ENCODE measurements at regions not wholly inside any gene's neighbourhood (a gene's known extent, or its start where the extent isn't known, plus 50 kb on each side); places are given as distances from the start of the nearest gene placed in this dataset.

DNA sequence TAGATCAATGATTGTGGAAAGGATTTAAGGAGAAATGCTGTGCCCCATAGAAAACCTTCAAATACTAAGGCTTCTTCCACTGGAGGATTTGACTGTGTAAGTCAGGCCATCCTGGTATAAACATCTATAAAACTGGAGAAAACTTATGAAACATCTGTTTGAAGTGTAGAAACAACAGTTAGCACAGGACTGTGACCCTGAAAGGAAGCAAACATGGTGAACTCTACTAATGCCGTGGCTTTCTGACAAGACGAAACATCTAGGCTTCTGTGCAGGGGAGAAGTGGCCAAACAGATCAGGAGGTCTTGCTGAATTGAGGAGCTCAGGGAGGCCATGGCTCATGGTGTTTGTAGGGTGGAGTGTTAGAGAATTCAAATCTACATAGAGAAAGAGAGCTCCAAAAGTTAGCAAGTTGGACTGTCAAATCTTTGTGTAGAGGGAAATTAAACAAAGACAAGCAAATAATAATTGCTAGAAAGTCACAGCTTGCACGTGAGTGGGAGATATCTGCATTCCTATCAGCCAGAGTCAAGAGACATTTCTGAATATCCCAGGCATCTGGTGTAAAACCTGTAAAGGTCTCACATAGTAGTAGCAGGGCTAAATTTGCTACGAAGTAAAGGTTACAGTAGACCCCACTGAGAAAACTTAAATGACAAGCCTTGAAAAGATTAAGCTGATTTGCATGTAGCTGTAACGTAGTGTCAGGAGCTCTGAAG, 566.8 kb upstream of the B3GALT2 start:
- DNase-seq (ENCODE audit: insufficient read length, low spot score) = no peak
- FAIRE-seq = no peak

DNA sequence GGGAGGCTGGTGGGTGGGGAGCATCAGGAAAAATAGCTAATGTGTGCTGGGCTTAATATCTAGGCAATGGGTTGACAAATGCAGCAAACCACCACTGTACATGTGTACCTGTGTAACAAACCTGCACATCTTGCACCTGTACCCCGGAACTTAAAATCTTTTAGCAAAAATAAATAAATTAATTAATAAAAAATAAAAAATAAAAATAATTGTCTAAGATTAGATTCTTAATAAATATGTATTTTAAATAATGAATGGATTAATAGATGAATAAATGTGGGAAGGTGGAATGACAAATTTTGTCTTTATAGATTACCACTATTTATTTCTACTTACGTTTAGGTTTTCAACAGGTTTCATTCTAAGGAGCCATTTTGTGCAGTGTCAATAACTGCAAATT, 563.5 kb upstream of the B3GALT2 start:
- FAIRE-seq (no peak), DNase-seq (ENCODE audit: insufficient read length, low spot score) (no peak)

DNA sequence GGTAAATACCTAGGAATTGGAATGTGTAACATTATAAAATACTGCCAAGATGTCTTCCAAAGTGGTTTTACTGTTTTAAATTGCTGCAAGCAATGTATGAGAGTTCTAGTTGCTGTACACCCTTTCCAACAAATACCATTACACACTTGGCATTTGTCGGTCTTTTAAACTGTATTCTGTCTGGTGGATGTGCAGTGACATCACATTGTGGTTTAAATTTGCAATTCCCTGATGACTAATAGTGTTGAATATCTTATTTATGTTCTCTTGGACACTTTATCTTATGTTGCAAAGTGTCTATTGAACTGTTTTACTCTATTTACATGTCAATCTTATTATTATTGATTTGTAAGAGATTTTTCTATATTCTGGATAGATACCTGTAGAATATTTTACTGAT, 561.2 kb upstream of the B3GALT2 start:
- no peak for DNase-seq (ENCODE audit: insufficient read length, low spot score)
- FAIRE-seq = no peak

DNA sequence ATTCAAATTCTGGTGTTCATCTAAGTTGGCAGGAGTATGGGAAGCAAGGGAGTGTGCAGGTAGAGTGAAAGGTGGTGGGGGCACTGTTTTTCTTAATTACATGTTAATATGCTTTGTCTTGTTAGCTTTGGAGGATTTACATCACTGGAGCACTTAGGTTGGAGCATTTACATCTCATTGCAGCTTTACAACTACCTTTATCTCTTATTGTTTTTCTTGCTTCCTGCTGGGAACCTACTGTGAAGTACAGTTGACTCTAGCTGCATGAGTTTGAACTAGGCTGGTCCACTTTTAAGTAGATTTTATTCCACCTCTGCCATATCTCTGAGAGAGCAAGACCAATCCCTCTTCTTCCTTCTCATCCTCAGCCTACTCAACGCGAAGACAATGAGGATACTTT, 554.8 kb upstream of the B3GALT2 start:
- FAIRE-seq (no peak), DNase-seq (ENCODE audit: insufficient read length, low spot score) (no peak)

DNA sequence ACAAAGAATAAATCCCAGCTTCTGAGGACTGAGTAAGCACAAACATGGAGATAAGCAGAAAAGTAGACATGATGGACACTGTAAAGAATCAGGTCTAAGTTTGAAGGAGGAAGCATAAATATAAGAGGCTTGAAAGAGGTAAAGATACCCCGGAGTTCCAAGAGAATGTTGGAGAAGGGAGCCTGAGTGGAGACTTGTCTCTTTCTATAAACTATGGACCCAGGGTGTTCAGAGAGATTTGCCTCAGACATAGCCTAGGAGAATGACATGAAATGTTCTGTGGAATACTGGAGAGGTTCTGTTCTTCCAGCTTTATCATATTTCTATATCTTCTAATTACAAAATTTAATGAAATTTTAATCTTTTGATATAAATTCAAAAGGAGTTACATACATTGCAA, 554.3 kb upstream of the B3GALT2 start:
- no peak for DNase-seq (ENCODE audit: insufficient read length, low spot score)
- FAIRE-seq = no peak

DNA sequence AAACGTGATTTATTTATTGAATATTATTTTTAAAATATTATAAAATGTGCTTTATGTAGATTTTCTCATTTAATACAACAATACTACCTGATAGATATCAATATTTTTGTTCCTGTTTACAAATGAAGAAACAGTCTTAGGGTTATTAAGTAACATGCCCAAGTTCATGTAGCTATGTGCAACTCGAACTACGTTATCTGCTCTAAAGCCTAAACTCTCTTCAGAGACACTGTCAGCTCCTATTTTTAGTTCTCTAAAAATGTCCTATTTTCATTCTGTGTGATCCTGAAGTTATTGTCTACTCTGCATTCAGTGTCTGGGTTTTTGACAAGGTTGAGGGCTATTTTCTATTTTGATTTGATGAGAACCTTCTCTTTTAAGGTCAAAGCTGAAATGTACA, 550.1 kb upstream of the B3GALT2 start:
- DNase-seq (ENCODE audit: insufficient read length, low spot score) (no peak), FAIRE-seq (no peak)

DNA sequence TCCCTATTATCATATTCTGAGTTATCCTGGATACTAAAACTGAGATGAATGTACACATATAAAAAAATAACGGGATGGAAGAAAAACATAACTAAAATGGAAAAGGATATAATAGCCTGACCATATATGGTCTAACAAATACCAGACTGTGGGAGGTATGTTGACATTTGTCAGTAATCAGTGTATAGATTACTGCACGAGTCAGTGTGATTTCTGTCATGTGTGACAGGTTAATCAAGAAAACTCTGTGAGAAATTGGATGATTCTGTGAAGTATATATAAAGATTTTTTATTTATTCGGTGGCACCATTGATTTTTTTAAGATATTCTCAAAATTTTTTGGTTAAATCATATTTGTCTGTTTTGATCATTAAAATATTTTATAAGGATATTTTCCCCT, 547.3 kb upstream of the B3GALT2 start:
- FAIRE-seq (no peak), DNase-seq (ENCODE audit: insufficient read length, low spot score) (no peak)

DNA sequence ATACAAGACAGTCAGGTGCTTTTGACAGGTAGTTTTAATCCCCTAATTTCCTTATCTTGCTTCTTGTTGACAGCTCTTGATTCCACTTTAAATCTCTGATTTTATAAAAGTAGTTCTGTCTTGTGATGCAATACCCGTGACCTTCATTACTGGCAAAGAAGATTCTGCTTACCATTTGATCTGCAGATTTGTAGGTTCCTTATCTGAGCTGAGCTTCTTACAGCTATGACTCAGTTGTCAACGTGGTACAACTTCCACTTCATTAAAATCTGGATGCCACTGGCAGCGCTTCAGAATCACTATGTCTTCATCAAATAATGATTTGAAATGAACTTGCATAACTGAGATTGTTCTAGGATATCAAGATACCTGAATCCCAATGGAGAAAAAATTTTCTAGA, 543.6 kb upstream of the B3GALT2 start:
- FAIRE-seq = no peak
- DNase-seq (ENCODE audit: insufficient read length, low spot score) = peak; percentile 8

DNA sequence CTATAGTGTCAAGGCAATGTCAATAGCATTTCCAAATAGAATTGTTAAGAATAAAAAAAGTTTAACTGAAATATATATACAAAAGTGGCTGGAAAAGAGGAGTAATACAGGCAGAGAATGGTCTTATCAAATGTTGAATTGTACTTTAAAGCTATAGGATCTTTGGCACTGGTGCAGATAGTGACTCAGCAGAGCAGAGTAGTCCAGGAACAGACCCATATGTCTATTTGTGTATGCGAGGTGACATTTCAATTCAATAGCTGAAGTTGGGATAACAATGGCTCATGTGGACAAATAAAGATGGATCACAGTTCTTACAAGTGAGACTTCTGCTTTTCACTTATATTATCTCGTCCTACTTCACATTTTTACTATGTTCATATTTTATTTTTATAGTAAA, 543.0 kb upstream of the B3GALT2 start:
- no peak for FAIRE-seq
- DNase-seq (ENCODE audit: insufficient read length, low spot score) = no peak

DNA sequence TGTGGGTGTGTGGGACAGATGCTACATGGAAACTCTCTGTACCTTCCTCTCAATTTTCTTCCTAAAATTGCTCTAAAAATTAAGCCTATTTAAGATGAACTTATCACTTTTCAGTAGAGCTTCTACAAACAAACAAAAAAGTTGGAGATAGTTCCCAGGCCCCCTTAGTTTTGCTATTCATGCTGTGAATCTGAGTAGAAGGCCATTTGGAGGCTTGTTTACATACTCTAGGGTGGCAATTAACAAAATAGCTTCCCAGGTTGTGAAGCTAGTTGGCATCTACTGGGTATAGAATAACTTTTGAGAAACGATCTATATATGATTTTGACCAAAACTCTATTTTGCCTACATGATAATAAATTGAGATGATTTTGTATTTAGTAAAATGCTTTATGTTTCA, 541.4 kb upstream of the B3GALT2 start:
- FAIRE-seq (no peak), DNase-seq (ENCODE audit: insufficient read length, low spot score) (no peak)

DNA sequence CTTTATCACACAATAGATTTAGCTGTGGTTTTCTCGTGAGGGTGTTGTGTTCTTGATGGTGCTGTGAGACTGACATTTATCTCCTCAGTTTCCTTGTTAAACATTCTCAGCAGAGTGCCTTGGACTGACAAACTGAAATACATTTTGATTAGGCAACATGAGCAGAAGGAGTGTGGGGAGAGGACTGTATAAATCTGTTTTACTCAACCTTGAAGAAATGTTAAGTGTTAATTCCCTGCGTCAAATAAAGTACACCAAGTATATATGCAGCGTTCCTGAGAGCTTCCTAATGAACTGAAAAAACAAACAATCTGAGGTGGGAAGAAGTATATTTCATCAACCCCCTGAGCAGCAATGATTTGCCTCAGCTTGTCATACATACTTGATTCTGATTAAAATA, 540.3 kb upstream of the B3GALT2 start:
- FAIRE-seq = no peak
- DNase-seq (ENCODE audit: insufficient read length, low spot score) = no peak

DNA sequence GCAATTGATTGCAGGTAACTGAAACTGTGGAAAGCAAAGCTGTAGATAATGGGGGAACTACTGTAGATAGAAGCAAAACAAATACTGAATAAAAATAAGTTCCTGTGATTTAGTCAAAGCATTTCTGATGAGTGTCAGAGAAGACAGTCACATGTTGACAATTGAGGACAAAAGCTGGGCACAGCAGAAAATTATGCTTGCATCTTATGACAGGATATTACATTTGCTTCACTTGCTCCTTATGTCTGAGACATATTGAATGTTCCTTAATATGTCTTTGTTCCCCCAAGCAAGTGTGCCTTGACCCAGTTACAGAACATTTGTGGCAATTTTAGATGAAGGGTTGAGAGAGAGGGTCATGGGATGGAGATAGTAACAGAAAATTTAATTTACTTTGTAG, 526.0 kb upstream of the B3GALT2 start:
- no peak for DNase-seq (ENCODE audit: insufficient read length, low spot score)
- FAIRE-seq = no peak

DNA sequence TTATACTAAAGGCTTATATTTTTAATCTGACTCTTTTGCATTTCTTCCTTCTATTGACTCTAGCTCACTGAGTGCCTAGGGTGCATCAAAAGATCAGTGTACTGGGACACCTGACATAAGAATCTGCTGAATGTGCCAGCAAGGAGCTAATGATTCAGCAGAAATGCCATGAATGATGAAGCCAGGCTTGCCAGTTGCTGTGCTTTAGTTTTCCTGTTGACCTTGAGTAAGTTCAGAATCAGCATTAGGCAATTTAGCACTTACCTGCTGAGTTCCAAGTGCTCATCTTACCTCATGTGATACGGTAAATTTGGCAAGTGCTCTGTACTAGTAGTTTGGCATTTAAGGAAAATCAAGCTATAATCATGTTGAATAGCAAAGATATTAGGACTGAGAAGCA, 523.2 kb upstream of the B3GALT2 start:
- DNase-seq (ENCODE audit: insufficient read length, low spot score) (no peak), FAIRE-seq (no peak)

DNA sequence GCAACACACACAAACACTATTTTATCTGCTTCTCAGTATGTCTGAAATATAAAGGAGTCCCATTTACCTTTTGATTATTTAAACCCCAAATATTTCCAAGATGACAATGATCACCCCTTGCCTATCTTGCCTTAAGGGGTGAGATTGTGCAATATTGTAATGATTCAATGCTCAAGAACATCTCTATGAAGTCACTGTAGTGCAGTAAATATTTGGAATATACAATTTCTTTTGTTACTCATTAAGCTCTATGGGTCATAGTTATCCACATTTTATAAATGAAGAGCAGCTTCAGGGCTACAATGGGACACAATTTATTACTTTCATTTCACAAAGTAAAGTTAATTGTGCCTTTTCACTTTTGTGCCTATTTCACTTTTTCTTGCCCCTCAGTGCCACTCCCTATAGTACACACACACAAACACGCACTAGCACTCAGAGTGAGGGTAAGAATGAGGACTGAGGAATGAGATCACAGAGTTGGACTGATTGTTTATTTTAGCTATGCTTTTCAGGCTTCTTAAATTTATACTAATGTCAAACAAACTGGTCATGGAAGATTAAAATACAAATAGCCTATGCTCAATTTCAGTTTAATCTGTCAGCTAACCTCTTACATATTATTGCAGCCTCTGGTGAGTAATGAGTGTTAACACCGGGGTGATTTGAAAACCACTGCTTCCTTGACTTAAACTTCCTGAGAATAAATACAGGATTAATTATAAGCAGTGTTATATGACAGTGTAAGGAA, 521.0 kb upstream of the B3GALT2 start:
- FAIRE-seq (no peak), DNase-seq (ENCODE audit: insufficient read length, low spot score) (peak; percentile 14)

DNA sequence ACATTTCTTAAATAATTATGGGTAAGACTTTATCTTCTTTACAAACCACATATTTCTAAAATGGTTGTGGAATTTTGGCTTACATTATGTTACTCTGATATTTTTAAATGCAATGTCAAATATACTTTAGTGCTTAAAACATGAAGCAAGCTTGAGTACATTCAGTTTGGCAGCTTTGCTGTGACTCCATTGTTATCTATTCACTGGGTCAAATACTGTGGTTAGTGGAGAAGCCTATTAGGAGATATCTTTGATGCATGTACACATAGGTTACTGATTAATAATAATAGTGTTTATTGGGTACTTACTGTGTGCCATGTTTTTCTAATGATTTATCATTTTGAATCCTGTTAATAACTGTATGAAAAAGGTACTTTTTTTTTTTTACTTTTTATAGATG, 520.4 kb upstream of the B3GALT2 start:
- DNase-seq (ENCODE audit: insufficient read length, low spot score) = no peak
- FAIRE-seq = no peak

DNA sequence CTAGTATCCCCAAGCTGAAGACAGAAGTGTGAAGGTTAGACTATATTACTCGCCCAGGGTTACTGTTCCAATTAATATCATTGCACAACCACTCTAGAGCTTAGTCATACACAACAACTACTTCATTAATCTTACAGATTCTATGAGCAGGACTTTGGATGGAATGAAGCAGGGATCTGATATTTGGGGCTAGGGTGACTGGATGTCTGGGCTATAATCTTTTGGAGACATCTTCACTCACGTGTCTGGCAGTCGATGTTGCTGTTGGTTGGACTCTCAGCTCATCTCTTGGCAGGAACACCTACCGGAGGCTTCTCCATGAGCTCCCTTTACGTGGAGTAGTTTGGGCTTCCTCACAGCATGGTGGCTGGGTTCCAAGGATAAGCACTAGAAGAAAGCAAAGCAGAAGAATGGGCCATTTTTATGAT, 519.2 kb upstream of the B3GALT2 start:
- FAIRE-seq (no peak), DNase-seq (ENCODE audit: insufficient read length, low spot score) (no peak)

DNA sequence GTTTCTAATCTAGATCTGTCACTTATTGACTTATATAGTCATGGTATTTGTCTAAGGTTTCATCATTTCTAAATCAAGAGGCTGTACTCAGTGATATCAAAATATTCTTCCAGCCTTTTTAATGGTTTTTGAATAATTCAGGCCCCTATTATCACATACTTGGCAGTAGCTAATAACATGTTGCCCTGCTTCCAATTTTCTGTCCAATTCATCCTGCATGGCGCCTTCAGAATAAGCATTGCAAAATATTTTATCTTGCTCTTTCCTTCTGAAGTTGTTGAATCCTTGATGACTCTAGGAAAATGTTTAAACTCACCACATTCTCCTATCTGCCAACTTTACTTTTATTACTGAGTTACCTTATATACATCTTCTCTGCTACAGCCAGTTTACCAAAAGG, 517.2 kb upstream of the B3GALT2 start:
- no peak for FAIRE-seq
- no peak for DNase-seq (ENCODE audit: insufficient read length, low spot score)

DNA sequence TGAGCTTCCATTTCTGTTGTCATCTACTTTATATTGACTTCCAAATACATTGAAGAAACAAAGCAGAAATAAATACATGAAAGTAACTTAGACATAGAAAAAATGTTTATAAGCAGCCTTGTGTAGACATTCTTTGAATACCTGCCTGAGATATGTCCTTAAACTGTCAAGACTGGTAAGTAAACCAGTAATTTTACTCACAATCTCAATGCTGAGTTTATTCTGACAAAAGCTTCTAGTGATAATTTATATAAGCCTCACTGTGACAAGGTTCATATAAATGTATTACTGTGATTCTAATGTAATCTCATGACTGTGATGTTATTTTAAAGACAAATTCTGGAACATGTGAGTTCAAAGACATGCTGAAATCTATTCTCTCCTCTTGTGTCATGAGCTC, 516.7 kb upstream of the B3GALT2 start:
- no peak for FAIRE-seq

DNA sequence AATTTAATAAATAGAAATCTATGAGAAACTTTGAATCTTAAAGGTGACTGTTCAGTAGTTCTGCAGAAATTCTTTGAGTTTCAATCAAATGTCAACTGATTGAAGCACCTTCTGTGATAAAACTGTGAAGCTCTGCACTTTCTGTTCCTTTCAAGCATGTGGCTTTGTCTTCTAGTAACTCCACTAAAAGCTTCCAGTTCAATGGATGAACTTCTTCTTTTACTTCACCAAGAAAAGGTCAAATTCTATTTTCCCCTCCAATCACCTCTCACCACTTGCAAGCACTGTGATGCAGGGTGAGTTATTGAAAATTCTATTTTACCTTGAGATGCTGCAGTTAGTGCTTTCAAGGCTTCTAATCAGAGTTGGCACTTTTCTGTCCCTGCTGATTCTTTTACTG, 515.3 kb upstream of the B3GALT2 start:
- FAIRE-seq (no peak), DNase-seq (ENCODE audit: insufficient read length, low spot score) (no peak)

More for the DNA sequence above, 516.7 kb upstream of the B3GALT2 start:
- no peak for DNase-seq (ENCODE audit: insufficient read length, low spot score)

DNA sequence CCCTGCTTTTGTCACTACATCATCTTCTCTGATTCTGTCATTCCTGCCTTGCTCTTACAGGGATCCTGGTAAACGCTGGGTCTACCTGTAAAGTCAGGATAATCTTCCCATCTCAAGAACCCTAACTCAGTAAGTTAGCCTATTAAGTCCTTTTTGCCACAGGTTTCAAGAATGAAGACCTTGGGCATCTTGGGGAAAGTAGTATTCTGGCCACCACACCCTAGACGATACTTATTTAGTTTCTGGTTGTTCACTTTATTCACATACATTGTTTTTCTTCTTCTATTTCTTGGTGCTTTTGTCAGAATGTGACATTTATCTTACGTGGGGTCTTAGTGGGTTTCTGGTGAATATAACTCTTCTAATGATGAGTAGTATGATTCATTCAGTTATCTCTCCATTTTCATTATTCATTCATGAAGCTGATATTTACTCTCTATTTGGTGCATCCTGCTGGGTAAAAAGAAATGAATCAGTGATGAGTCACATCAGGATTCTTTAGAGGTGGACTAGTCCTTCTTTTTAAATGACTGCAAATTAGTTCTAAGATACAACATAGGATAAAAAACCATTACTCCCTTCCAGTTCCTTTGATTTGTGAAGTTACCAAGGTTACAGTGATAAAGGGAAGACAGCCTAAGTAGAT, 514.4 kb upstream of the B3GALT2 start:
- no peak for FAIRE-seq
- peak; percentile 31 for DNase-seq (ENCODE audit: insufficient read length, low spot score)

DNA sequence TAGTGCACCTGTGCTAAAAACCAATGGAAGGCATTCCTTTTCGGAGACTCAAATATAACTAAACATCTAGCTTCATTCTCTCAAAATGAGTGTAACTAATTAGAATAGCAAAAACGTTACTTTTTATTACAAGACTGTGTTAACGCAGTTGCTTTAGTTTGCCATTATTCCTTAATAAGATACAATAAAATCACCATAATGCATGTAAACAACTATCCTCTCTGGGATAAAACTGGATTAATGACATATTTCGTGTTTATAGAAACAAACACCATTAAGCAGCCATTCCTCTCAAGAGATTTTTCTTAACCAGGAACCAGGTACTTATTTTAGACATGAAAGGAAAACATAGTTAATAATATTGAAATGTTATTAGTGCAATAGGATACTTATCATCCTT, 512.8 kb upstream of the B3GALT2 start:
- FAIRE-seq = no peak
- no peak for DNase-seq (ENCODE audit: insufficient read length, low spot score)

DNA sequence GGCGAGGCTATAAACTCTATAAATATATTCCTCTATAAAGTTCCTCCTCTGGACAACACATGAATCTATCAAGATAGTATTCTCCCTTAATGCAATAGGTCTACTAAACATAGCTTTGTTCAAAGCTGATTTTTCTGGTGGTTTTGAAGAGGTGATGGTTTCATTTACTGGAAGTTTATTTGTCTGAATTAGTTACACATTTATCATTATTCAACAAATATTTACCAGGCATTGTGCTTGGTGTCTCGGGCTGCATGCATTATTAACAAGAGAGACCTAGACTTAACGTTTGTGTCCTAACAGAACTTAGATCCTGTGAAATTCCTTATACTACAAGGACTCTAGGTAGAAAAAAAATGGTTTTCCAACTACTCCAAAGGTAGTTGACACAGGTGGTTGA, 511.4 kb upstream of the B3GALT2 start:
- DNase-seq (ENCODE audit: insufficient read length, low spot score) = no peak
- no peak for FAIRE-seq

Measured in HTR-8/SVneo (cell line).